ENCODE measurements at regions not wholly inside any gene's neighbourhood (a gene's known extent, or its start where the extent isn't known, plus 50 kb on each side); places are given as distances from the start of the nearest gene placed in this dataset.
A peak's percentile ranks its signal among the peaks of the same experiment; 100 is the strongest.

- Histone ChIP-seq H3K4me2 (ENCODE audit: unreplicated experiment) (no peak overlapping the region), H3K27ac (no peak overlapping the region), H3K4me3 (no peak overlapping the region), H3K4me1 (ENCODE audit: insufficient read depth) (peaks cover 12% of the 10 kb centered on the region), H3K27me3 (replicated peaks; ENCODE audit: insufficient read depth) (no peaks in the 10 kb centered on the region), H3F3A (ENCODE audit: insufficient read depth) (peaks cover 5% of the 10 kb centered on the region; the same call in 1 of the 2 replicates), H3K9me3 (ENCODE audit: low read depth) (no peaks in the 10 kb centered on the region), H3K9ac (no peak overlapping the region), H3K36me3 (ENCODE audit: low read depth) (no peaks in the 10 kb centered on the region), H3K79me2 (ENCODE audit: insufficient read depth) (no peaks in the 10 kb centered on the region), H3K9me2 (ENCODE audit: insufficient read depth) (no peaks in the 10 kb centered on the region), H4K20me1 (ENCODE audit: insufficient read depth) (no peaks in the 10 kb centered on the region), H2AFZ (no peak overlapping the region)
- DNase-seq, result no peak
- TF ChIP-seq EZH2 (IDR thresholded peaks at IDR 0.05; ENCODE audit: insufficient read depth, poor library complexity, severe bottlenecking), result no peak
- TF ChIP-seq EZH2phosphoT487 (IDR thresholded peaks at IDR 0.05; ENCODE audit: insufficient read depth, low read depth), result no peak
- WGBS, 2 experiments (ENCODE audit: low coverage in 1 of 2, low lambda C conversion rate in 2 of 2, missing lambda C conversion rate in 2 of 2), result 87 to 88% methylated on average over 6 of the region's 6 CpGs
- in situ Hi-C loops (cut with MboI), result no loop called here
These were observed 106.5 kb upstream of the GADD45A start for GRCh38 chr1:67578397-67579020.

DNA sequence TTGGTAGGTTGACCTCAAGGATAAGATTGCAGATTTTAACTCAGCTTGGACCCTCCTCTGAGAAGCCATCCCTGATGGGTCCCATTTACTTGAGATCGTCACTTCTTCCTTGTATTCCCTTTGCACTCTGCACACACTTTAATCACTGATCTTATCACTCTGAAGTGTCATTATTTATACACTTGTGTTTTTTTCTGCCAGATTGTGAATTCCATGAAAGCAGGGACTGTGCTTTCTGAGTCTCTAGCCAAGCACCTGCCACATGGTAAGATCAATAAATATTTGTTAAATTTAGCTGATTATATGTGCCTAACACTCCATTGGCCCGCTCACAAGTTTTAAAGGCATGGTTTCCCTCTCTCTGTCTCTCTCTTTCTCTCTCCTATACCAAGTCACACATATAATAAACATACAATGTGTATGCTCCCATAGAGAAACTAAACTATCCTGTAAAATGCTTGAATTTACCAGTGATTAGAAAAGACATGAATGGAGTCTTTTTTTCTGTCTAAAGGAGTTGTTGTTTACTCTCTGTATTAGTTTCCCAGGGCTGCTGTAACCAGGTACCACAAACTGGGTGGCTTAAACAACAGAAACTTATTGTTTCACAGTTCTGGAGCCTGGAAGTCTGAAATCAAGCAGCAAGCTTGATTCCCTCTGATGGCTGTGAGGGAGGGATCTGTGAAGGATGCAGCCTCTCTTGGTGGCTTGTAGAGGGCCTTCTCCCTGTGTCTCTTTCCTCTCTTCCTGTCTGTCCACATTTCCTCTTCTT, 105.2 kb upstream of the GADD45A start:
- Histone ChIP-seq H3K79me2 (ENCODE audit: insufficient read depth) (no peaks in the 10 kb centered on the region), H4K20me1 (ENCODE audit: insufficient read depth) (no peaks in the 10 kb centered on the region), H3K4me1 (ENCODE audit: insufficient read depth) (peaks cover 15% of the 10 kb centered on the region), H2AFZ (no peak overlapping the region), H3K9me2 (ENCODE audit: insufficient read depth) (no peaks in the 10 kb centered on the region), H3F3A (ENCODE audit: insufficient read depth) (peaks cover 5% of the 10 kb centered on the region; the same call in 1 of the 2 replicates), H3K36me3 (ENCODE audit: low read depth) (no peaks in the 10 kb centered on the region), H3K27me3 (replicated peaks; ENCODE audit: insufficient read depth) (no peaks in the 10 kb centered on the region), H3K4me2 (ENCODE audit: unreplicated experiment) (no peak overlapping the region), H3K27ac (no peak overlapping the region), H3K9me3 (ENCODE audit: low read depth) (no peaks in the 10 kb centered on the region), H3K9ac (no peak overlapping the region), H3K4me3 (no peak overlapping the region)
- in situ Hi-C loops (cut with MboI), result no loop called here
- no peak for DNase-seq
- WGBS, 2 experiments (ENCODE audit: low coverage in 1 of 2, low lambda C conversion rate in 2 of 2, missing lambda C conversion rate in 2 of 2), result 70 to 81% methylated on average over 2 of the region's 2 CpGs
- TF ChIP-seq EZH2phosphoT487 (IDR thresholded peaks at IDR 0.05; ENCODE audit: insufficient read depth, low read depth) (no peak), EZH2 (IDR thresholded peaks at IDR 0.05; ENCODE audit: insufficient read depth, poor library complexity, severe bottlenecking) (no peak)

GRCh38 chr1:67580691-67581403, 104.2 kb upstream of the GADD45A start:
- WGBS, 2 experiments (ENCODE audit: low coverage in 1 of 2, low lambda C conversion rate in 2 of 2, missing lambda C conversion rate in 2 of 2), result 74 to 78% methylated on average over 4 of the region's 4 CpGs
- no peak overlapping the region for H3K4me2 ChIP-seq (ENCODE audit: unreplicated experiment)
- no peak overlapping the region for H3K27ac ChIP-seq
- H2AFZ ChIP-seq, result no peak overlapping the region
- H3F3A ChIP-seq (ENCODE audit: insufficient read depth), result peaks cover 8% of the 10 kb centered on the region
- no peaks in the 10 kb centered on the region for H3K79me2 ChIP-seq (ENCODE audit: insufficient read depth)
- no peak for TF ChIP-seq EZH2phosphoT487 (IDR thresholded peaks at IDR 0.05; ENCODE audit: insufficient read depth, low read depth)
- TF ChIP-seq EZH2 (IDR thresholded peaks at IDR 0.05; ENCODE audit: insufficient read depth, poor library complexity, severe bottlenecking), result no peak
- H3K4me1 ChIP-seq (ENCODE audit: insufficient read depth), result peaks cover 12% of the 10 kb centered on the region
- in situ Hi-C loops (cut with MboI), result no loop called here
- no peaks in the 10 kb centered on the region for H4K20me1 ChIP-seq (ENCODE audit: insufficient read depth)
- no peak overlapping the region for H3K4me3 ChIP-seq
- no peak for DNase-seq
- no peaks in the 10 kb centered on the region for H3K9me2 ChIP-seq (ENCODE audit: insufficient read depth)
- no peaks in the 10 kb centered on the region for H3K27me3 ChIP-seq (replicated peaks; ENCODE audit: insufficient read depth)
- H3K36me3 ChIP-seq (ENCODE audit: low read depth), result no peaks in the 10 kb centered on the region
- no peaks in the 10 kb centered on the region for H3K9me3 ChIP-seq (ENCODE audit: low read depth)
- no peak overlapping the region for H3K9ac ChIP-seq

DNA sequence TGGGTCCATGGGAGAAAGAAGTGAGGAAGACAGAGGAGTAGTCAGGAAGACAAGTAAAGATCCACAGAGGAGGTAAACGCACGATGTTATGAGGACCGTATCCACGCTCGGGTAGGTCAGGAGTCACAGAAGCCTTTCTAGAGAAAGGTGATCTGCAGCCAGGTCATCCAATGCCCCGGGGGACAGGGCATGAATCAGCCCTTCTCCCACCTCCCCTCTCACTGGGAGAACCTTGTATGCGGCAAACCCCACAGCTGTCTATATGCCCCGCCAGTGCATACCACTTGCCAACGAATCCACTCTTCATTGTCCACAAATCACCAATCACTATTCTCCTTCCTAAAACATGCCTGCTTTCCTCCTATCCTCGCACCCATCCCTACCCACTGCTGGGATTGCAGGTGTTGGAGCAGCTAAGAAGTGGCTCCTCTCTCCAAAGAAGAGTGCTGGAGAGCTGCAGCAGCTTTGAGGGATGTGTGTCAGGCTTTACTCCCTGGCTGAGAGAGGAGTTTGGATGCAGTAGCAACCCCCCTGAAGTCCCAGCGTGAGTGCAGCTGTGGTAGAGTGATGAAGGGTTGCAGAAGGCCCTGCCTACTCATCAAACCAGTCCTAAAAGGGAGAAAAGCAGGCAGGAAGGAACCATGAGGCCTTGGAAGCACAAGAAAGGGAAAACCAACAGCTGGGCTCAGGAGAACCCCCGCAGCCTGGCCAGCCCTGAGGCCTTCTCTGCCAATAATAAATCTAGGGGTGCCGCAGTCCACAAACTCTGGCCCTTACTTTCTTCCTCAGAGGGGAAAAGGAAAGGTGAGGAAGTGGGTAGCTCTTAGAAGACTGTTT, 102.2 kb upstream of the GADD45A start:
- WGBS, 2 experiments (ENCODE audit: low coverage in 1 of 2, low lambda C conversion rate in 2 of 2, missing lambda C conversion rate in 2 of 2), result 75 to 77% methylated on average over 13 of the region's 13 CpGs
- DNase-seq, result no peak
- in situ Hi-C loops (cut with MboI), result no loop called here

More for the DNA sequence above, 102.2 kb upstream of the GADD45A start:
- Histone ChIP-seq H3K9me3 (ENCODE audit: low read depth) (no peaks in the 10 kb centered on the region), H3K79me2 (ENCODE audit: insufficient read depth) (no peaks in the 10 kb centered on the region), H3K27ac (no peak overlapping the region), H3F3A (ENCODE audit: insufficient read depth) (peaks cover 9% of the 10 kb centered on the region), H3K9ac (no peak overlapping the region), H3K36me3 (ENCODE audit: low read depth) (no peaks in the 10 kb centered on the region), H3K9me2 (ENCODE audit: insufficient read depth) (no peaks in the 10 kb centered on the region), H4K20me1 (ENCODE audit: insufficient read depth) (no peaks in the 10 kb centered on the region), H3K4me3 (no peak overlapping the region), H3K27me3 (replicated peaks; ENCODE audit: insufficient read depth) (no peaks in the 10 kb centered on the region), H3K4me1 (ENCODE audit: insufficient read depth) (peaks cover 20% of the 10 kb centered on the region), H3K4me2 (ENCODE audit: unreplicated experiment) (no peak overlapping the region), H2AFZ (peak overlapping the region; percentile 65)
- TF ChIP-seq EZH2phosphoT487 (IDR thresholded peaks at IDR 0.05; ENCODE audit: insufficient read depth, low read depth), result no peak
- no peak for TF ChIP-seq EZH2 (IDR thresholded peaks at IDR 0.05; ENCODE audit: insufficient read depth, poor library complexity, severe bottlenecking)
